NOMO-1 treated with DMSO at 0.1 percent for 48 hours (cell line): ENCODE measurements at regions not wholly inside any gene's neighbourhood (a gene's known extent, or its start where the extent isn't known, plus 50 kb on each side); places are given as distances from the start of the nearest gene placed in this dataset.
A peak's percentile ranks its signal among the peaks of the same experiment; 100 is the strongest.
"Not testable (repeated sequence)": the region's sequence is repeated elsewhere in the genome, so short reads cannot be mapped to it uniquely, and the experiment has no call there.

Experiments
- DNase-seq: peaks from one replicate; lab custom pipeline; 2025; ENCODE audit not compliant: unreplicated experiment; lab: John Stamatoyannopoulos, UW

GRCh38 chr15:88965097-88965496 is 51.9 kb upstream of the MFGE8 start:
- not testable (repeated sequence) for DNase-seq

DNA sequence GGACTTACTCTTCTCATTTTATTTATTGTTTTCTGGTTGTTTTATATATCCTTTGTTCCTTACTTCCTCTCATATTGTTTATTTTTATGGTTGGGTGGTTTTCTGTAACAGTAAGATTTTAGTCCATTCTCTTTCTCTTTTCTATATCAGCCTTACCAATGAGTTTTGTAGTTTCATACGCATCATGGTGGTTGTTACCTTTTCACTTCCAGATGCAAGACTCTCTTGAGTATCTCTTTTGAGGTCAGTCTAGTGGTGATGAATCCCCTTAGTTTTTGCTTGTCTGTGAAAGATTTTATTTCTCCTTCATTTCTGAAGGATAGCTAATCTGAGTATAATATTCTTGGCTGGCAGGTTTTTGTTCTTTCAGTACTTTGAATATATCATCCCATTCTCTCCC is 57.1 kb upstream of the MFGE8 start:
- no peak for DNase-seq

DNA sequence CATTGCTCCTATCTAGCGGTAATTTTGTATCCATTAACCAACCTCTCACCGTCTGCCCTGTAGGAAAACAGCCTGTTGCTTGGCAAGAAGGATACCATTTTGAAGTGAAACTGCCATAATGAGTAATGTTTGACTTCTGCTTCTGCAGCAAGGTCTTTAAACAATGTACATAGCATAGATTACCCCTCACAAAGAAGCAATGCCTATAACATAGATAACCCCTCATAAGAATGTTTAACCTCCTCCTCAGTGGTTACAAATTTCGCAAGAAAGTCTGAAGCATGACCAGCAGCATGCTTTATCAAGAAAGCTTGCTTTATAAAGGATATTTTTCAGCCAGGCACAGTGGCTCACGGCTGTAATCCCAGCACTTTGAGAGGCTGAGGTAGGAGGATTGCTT is 61.2 kb upstream of the MFGE8 start:
- no peak for DNase-seq

GRCh38 chr15:88975891-88976290 is 62.7 kb upstream of the MFGE8 start:
- no peak for DNase-seq

DNA sequence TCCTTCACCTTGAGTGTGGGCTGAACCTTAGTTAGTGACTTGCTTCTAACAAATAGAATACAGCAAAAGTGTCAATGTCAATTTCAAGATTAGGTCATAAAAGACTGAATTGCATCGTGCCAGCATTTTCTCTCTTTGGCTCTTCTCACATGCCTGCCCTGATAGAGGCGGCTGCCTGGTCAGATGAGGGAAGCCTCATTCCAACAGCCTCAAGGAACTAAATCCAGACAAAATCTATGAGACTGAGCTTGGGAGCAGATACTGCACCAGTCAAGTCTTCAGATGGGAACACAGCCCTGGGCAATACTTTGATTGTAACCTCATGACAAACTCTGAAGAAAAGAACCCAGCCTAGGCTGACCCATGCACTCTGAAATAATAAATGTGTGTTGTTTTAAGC is 63.5 kb upstream of the MFGE8 start:
- no peak for DNase-seq

DNA sequence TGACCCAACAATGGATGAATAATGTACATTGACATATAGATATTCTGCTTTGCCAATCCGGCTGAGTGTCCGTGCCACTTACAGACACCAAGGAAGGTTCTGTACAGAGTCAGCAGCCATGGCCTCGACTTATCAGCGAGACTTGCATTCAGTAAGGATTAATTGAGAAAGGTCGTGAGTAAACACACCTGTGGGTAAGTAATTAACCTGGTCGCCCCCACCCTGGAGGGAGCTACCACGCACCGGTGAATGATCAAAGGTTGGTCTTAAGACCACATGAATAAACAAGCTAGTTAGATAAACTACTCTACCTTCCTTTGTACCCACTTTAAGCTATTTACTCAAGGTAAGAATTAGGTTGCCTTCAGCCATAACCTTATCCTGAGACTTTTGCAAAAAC is 66.5 kb upstream of the MFGE8 start:
- DNase-seq: no peak

- no peak for DNase-seq
These were observed 67.3 kb upstream of the MFGE8 start for GRCh38 chr15:88980498-88980897.

DNA sequence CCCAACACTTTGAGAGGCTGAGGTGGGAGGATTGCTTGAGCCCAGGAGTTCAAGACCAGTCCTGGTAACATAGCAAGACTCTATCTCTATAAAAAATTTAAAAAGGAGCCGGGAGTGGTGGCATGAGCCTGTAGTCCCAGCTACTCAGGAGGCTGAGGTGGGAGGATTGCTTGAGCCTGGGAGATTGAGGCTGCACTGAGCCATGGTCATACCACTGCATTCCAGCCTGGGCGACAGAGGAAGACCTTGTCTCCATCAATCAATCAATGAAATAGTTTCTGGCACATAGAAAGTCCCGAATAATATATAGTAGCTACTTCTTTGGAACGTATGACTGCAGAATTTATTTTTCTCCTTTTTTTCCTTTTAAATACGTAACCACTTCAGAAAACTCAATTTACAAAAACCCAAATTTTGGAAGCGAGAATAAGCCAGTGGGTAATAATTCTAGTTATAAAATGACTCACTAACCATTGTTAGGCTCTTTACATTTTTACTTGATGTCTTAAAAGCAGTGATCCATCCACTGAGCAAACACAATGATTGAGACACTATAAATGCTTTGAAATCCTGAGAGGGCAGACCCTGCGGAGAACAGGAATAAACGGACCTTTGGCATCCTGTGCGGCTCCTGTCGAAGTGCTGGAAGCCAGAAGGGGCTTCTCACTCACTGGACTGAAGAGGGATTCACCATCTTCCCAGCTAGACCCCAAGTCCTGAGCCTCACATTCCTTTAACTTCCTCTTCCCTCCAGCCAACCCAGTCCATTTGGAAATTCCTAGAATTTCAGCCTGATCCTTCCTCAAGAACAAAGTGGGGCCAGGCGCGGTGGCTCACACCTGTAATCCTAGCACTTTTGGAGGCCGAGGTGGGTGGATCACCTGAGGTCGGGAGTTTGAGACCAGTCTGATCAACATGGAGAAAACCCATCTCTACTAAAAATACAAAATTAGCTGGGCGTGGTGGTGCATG is 68.4 kb upstream of the MFGE8 start:
- DNase-seq: no peak

DNA sequence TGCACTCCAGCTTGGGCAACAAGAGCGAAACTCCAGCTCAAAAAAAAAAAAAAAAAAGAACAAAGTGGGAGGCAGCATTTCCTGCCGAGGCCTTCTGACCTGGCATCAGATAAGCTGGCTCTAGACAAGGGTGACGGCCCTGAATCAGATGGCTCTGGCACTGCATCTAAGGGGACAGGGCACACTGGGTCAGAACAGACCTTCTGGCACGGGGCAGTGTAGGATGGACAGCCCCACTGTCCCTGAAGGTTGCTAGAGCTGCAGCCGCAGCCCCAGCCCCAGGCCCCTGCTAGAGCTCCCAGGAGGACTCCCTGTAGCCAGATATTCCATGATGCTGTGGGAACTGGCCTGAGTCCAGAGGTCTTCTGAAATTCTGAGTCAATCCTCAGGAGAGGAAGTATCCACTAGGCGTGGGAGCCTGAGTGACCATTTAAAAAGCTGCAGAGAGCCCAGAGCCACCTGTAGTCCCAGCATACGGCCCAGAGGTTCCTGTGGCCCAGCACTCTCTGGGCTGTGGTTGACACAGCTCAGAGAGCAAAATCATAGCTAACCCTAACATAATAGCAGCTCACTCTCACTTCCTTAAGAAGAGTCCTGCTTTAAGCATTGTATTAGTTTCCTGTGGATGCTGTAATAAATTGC is 69.2 kb upstream of the MFGE8 start:
- DNase-seq: peak; percentile 64

DNA sequence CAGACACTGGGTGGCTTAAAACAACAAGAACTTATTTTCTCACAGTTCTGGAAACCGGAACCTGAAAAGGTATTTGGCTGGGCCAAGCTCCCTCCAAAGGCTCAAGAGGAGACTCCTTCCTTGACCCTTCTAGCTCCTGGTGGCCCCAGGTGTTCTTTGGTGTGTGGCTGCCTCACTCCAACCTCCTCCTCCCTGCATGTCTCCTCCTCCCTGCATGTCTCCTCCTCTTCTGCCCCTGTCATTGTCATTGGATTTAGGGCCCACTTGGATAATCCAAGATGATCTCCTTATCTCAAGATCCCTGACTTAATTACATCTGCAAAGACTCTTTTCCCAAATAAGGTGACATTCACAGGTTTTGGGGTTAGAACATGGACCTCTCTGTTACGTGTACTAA is 69.8 kb upstream of the MFGE8 start:
- DNase-seq: no peak

- DNase-seq: no peak
These were observed 70.8 kb upstream of the MFGE8 start for GRCh38 chr15:88983861-88984429.

DNA sequence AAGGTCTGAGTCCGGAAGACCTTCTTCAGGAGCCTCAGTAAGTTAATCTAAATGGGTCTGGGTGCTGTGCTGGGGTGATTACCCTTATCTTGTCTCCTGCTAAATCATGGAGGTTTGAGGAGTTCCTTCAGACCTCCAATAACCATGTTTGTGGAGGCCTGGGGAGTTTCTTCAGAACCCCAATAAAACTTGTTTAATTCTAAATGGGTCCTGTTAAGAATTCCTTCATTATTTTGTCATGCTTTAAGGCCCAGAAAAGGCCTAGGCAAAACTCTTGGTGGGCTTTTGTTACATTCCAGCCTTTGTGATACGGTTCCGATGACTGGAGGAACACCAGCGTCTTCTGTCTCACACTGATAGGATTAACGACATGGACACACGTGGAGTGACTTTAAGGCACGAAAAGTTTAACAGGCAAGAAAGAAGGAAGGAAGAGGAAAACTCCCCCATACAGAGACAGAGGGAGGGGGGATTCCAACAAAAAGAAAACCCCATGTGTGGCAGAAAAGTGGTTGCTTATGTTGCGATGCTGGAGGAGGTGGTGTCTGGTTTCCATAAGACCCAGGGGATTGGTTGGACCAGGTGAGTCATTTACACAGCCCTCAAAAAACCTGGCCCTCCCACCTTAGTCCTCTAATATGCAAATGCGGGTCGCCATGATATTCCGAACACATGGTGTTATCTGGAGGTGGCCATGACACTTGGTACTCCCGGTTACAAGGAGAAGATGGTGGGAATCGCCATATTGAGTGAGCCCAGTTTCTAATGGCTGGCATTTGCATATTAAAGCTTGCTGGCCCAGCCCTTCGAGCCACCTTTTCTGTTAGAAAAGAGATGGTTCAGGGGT is 72.6 kb upstream of the MFGE8 start:
- DNase-seq: no peak

GRCh38 chr15:88986949-88987590 is 73.9 kb upstream of the MFGE8 start:
- DNase-seq: no peak

DNA sequence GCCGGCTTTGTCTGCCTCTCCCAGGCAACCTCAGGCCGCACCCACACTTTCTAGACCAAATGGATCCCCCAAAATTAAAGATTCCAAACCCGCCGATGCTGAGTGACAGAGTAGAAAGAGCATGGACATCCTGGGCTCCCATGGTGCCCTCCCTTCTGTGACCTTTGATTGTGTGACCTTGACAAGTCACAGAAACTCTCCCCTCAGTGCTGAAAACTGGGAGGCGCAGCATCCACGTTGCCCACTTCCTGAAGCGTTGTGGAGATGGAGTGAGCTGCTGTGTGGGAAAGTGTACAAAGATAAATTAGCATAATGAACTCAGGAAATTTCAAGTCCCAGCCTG is 74.4 kb upstream of the MFGE8 start:
- no peak for DNase-seq

- no peak for DNase-seq
These were observed 74.9 kb upstream of the MFGE8 start for GRCh38 chr15:88987934-88988671.

- DNase-seq: no peak
These were observed 76.4 kb upstream of the MFGE8 start for GRCh38 chr15:88989578-88989977.

DNA sequence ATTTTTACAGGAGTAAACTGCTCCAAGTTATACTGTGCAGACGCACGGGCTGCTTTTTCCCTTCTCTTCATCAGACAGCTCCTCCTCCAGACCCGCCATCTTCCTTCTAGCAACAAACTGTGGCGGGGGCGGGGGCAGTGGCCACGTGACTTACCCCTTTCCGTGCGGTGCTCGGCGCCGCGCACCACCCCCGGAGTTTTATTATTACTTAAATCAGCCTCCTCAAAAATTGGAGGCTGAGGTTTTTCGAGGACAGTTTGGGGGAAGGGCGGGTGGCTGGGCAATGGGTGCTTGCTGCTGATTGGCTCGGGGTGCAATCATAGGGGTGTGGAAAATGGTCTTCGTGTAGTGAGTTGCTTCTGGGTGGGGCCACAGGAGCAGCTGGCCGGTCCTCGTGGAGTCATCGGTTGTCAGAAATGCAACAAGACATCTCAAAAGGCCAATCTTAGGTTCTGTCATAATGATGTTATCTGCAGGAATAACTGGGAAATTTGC is 77.1 kb upstream of the MFGE8 start:
- DNase-seq: no peak

- no peak for DNase-seq
These were observed 79.0 kb upstream of the MFGE8 start for GRCh38 chr15:88992216-88992615.

GRCh38 chr15:88992912-88993376 is 79.8 kb upstream of the MFGE8 start:
- DNase-seq: no peak

DNA sequence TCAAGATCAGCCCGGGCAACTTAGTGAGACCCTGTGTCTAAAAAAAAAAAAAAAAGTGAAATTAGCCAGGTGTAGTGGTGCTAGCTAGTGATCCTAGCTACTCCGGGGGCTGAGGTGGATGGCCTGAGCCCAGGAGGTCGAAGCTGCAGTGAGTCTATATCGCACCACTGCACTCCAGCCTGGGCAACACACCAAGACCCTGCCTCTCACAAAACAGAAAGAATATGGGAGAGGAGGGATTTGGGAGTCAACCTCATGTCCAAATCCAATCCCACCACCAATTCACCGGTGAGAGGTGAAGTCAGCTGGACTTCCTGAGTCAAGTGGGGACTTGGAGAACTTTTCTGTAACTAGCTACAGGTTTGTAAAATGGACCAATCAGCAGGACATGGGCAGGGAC is 80.5 kb upstream of the MFGE8 start:
- no peak for DNase-seq
